Chondrocyte (in vitro differentiated cells): ENCODE measurements at regions not wholly inside any gene's neighbourhood (a gene's known extent, or its start where the extent isn't known, plus 50 kb on each side); places are given as distances from the start of the nearest gene placed in this dataset.

ENCODE experiments used
- DNase-seq: peaks from one replicate; pipeline ENCODE4 v3.0.0; 2021; ENCODE audit warnings: mixed read lengths, low spot score
- H3K27ac Mint-ChIP-seq: one replicate; pipeline ENCODE4 v1.8.0; 2021; ENCODE audit warnings: mild to moderate bottlenecking, moderate library complexity, mixed read lengths; ENCODE audit not compliant: unreplicated experiment
- H3K27me3 Mint-ChIP-seq: 2 replicates; pipeline ENCODE4 v1.8.0; 2021; ENCODE audit warnings: low read depth, mixed read lengths
- H3K36me3 Mint-ChIP-seq: 2 replicates; pipeline ENCODE4 v1.8.0; 2021; ENCODE audit warnings: low read depth, mixed read lengths
- H3K4me1 Mint-ChIP-seq: 2 replicates; pipeline ENCODE4 v1.8.0; 2021; ENCODE audit warnings: low read depth, mild to moderate bottlenecking, mixed read lengths
- H3K4me3 Mint-ChIP-seq: one replicate; pipeline ENCODE4 v1.8.0; 2021; ENCODE audit warnings: mild to moderate bottlenecking, moderate library complexity, mixed read lengths; ENCODE audit not compliant: unreplicated experiment
- H3K9me3 Mint-ChIP-seq: 2 replicates; pipeline ENCODE4 v1.8.0; 2021; ENCODE audit warnings: low read depth, mixed read lengths
- TF ChIP-seq, protein P1 (sequence below): fragments of 200-600 bp; sonication (generic); IDR thresholded peaks from 2 replicates; pipeline ENCODE4 v1.5.0; 2021; ENCODE audit warnings: antibody characterized with exemption, mild to moderate bottlenecking, moderate library complexity

DNA sequence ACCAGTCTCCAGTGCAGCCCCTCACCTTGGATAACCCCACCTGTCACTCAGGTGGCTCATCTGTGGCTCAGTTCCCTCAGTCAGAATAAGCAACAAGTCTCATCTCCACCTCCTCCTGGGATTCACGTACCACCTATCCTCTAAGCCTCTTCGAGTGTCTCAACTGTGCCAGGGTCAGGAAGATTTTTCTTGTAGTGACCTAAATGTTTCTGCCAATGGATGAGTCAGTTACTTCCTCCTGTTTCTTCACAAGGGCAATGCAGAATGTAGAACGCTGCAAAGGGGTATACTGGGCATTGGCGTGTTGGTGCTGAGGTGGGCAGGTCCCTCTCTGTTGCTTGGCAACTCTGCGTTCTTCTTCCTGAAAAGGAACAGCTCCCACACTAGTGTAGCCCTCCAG, 213.3 kb upstream of the CXCR4 start:
- H3K4me3 Mint-ChIP-seq: no peak overlapping the region
- TF ChIP-seq, protein P1, sequence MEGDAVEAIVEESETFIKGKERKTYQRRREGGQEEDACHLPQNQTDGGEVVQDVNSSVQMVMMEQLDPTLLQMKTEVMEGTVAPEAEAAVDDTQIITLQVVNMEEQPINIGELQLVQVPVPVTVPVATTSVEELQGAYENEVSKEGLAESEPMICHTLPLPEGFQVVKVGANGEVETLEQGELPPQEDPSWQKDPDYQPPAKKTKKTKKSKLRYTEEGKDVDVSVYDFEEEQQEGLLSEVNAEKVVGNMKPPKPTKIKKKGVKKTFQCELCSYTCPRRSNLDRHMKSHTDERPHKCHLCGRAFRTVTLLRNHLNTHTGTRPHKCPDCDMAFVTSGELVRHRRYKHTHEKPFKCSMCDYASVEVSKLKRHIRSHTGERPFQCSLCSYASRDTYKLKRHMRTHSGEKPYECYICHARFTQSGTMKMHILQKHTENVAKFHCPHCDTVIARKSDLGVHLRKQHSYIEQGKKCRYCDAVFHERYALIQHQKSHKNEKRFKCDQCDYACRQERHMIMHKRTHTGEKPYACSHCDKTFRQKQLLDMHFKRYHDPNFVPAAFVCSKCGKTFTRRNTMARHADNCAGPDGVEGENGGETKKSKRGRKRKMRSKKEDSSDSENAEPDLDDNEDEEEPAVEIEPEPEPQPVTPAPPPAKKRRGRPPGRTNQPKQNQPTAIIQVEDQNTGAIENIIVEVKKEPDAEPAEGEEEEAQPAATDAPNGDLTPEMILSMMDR: no peak
- peaks cover 3% of the 10 kb centered on the region for H3K9me3 Mint-ChIP-seq
- DNase-seq: no peak
- no peak overlapping the region for H3K27ac Mint-ChIP-seq
- no peaks in the 10 kb centered on the region for H3K4me1 Mint-ChIP-seq
- H3K27me3 Mint-ChIP-seq: peaks cover 2% of the 10 kb centered on the region
- no peaks in the 10 kb centered on the region for H3K36me3 Mint-ChIP-seq

DNA sequence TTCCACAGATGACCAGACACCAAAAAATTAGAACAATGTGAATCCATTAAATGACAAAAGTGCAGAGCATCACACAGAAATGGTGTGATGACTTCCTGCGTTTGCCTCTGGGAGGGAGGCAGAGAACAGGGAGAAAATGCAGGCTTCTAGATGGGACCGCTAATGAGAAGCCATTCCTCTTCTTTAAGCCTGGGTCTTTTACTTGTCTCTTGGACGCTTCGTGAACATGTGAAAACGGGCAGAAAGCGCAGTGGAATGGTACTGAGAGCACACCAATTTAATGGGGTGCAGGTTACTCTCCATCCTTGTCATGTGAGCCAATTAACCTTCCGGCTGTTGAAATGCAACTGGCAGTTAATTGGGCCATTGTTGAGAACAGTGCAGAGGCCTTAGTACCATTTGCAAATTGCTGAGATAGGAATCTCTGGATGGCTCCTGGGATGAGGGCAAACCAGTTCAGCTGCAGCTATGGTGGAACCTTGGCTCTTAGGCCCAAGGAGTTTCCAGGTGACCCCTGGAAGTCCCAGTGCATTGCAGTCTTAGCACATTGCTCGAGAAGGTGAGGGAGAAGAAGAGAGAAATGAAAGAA, 210.4 kb upstream of the CXCR4 start:
- Mint-ChIP-seq H3K9me3 (peaks cover 3% of the 10 kb centered on the region), H3K36me3 (no peaks in the 10 kb centered on the region), H3K4me1 (no peaks in the 10 kb centered on the region), H3K27me3 (peaks cover 2% of the 10 kb centered on the region), H3K4me3 (no peak overlapping the region), H3K27ac (no peak overlapping the region)
- TF ChIP-seq, protein P1: no peak
- DNase-seq: no peak

DNA sequence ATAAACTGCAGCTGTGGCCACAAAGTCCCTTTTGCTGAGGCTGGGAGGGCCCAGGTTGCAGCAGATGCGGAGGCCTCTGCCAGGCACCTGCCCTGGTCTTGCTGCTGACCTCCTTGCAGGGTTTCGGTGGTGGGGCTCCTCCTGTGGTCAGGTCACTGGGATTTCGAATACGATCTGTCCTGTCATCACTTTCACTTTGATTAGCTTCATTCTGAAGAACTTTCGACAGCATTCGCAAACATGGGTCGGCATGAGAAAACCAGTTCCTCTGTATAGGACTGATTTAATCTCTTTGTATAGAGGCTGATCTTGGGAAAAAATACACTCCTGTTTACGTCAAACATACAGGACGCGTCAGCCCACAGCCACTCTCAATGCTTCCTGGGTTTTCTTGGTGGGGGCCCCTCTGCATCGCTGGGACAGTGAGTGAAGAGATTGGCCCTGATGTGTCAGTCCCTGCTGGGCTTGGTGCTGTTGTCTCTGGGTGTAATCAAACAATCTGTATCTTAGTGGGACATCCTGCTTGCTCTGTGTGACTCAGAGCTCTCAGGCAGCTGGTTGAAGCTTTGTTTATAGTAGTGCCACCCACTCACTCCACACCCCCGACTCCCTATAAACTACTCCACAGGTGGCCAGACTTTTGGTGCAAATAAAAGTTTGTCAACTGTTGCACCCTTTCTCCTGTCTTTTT, 209.4 kb upstream of the CXCR4 start:
- no peak for DNase-seq
- Mint-ChIP-seq H3K27me3 (no peaks in the 10 kb centered on the region), H3K4me3 (no peak overlapping the region), H3K27ac (no peak overlapping the region), H3K36me3 (no peaks in the 10 kb centered on the region), H3K9me3 (peaks cover 3% of the 10 kb centered on the region), H3K4me1 (no peaks in the 10 kb centered on the region)
- TF ChIP-seq, protein P1: no peak

DNA sequence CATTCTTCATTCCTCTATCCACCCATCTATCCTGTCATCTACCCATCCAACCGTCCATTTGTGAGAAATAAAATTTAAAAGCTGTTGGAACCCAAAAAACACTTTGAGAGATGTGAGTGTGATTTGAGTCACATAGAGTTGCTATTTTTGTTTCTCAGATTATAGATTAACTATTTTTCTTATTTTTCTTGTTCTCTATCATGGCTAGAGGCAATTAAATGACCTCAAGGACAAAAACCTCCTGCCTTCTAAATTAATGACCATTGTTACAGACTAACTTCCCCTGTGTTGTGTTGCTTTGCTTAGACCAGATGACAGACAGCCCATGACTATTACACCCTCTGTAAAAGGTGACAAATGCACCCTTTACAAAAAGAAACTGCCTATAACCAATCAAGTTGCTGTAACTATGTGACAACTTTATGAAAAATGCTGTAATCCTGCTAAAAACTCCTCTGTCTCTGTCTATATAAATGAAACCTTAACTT, 207.9 kb upstream of the CXCR4 start:
- Mint-ChIP-seq H3K9me3 (peaks cover 3% of the 10 kb centered on the region), H3K36me3 (no peaks in the 10 kb centered on the region), H3K4me3 (no peak overlapping the region), H3K27me3 (no peaks in the 10 kb centered on the region), H3K4me1 (no peaks in the 10 kb centered on the region), H3K27ac (no peak overlapping the region)
- no peak for DNase-seq
- TF ChIP-seq, protein P1: no peak

DNA sequence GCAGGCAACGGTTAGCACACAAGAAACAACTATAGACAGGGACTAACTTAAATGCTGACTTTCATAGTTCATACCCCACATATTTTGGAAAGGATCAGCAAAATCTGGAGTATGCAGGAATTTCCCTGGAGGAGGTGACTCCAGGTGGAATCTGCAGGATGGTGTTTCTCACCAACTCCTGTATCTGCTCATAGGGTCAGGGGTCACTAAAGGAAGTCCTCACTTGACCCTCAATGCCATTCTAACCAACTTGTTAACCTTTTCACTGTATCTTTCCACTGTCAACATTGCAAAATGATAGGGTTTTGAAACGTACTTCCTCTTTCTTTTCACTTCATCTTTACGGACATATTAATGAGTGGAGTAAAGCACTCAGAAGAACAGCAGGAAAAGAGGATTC, 207.0 kb upstream of the CXCR4 start:
- Mint-ChIP-seq H3K27me3 (no peaks in the 10 kb centered on the region), H3K4me3 (no peak overlapping the region), H3K4me1 (no peaks in the 10 kb centered on the region), H3K9me3 (peaks cover 3% of the 10 kb centered on the region), H3K27ac (no peak overlapping the region), H3K36me3 (no peaks in the 10 kb centered on the region)
- TF ChIP-seq, protein P1: no peak
- no peak for DNase-seq
